SK-N-SH (cell line): ENCODE measurements at regions not wholly inside any gene's neighbourhood (a gene's known extent, or its start where the extent isn't known, plus 50 kb on each side); places are given as distances from the start of the nearest gene placed in this dataset.

Source experiments
- CTCF ChIA-PET: fragments of 300-600, 350-600 bp; formaldehyde crosslinking; extraction: SDS; loops from one replicate; lab custom pipeline; 2021; lab: Yijun Ruan, JAX
- POLR2A ChIA-PET: fragments of 350-600 bp; sonication (Branson Sonifier 250); formaldehyde crosslinking; extraction: SDS; loops from one replicate; lab custom pipeline; 2020; ENCODE audit warnings: antibody characterized with exemption, inconsistent platforms; lab: Yijun Ruan, JAX
- DNase-seq: peaks from one replicate; pipeline ENCODE4 v3.0.0; 2012
- H2AFZ ChIP-seq: fragments of 200-600 bp; sonication (generic); 2 replicates; pipeline ENCODE4 v1.8.1; 2016; ENCODE audit warnings: antibody characterized with exemption, mild to moderate bottlenecking, low read depth
- H3F3A ChIP-seq: fragments of 200-600 bp; sonication (generic); replicated peaks from 2 replicates; pipeline ENCODE3; 2016; ENCODE audit warnings: antibody characterized with exemption, mild to moderate bottlenecking; ENCODE audit not compliant: insufficient read depth
- H3K27ac ChIP-seq, 2 experiments: fragments of 200-500 bp in 1 of 2; fragments of 200-600 bp in 1 of 2; sonication (Bioruptor generic) in 1 of 2; sonication (generic), shearing (Covaris generic) in 1 of 2; 2 replicates each; pipeline versions ENCODE4 v1.5.1 to v1.6.1; 2014 to 2016; ENCODE audit warnings: low read depth in 2 of 2, inconsistent platforms in 1 of 2, low read length in 1 of 2, mild to moderate bottlenecking in 1 of 2, mixed read lengths in 1 of 2
- H3K27me3 ChIP-seq: fragments of 200-600 bp; sonication (generic), shearing (Covaris generic); 2 replicates; pipeline ENCODE4 v1.6.1; 2016; ENCODE audit warnings: mixed run types; ENCODE audit not compliant: insufficient read depth
- H3K36me3 ChIP-seq, 2 experiments: fragments of 200-500 bp in 1 of 2; fragments of 200-600 bp in 1 of 2; sonication (Bioruptor generic) in 1 of 2; sonication (generic) in 1 of 2; replicated peaks in 1 of 2; 2 replicates each; pipeline versions ENCODE3 to v1.5.1; 2014 to 2016; ENCODE audit warnings: low read length in 1 of 2, mild to moderate bottlenecking in 1 of 2; ENCODE audit not compliant: insufficient read depth in 2 of 2, control insufficient read depth in 1 of 2
- H3K4me1 ChIP-seq, 2 experiments: fragments of 200-500 bp in 1 of 2; fragments of 200-600 bp in 1 of 2; sonication (Bioruptor generic) in 1 of 2; sonication (generic), shearing (Covaris generic) in 1 of 2; 2 replicates each; pipeline versions ENCODE4 v1.5.1 to v1.6.1; 2014 to 2016; ENCODE audit warnings: low read depth in 1 of 2, low read length in 1 of 2, mixed run types in 1 of 2; ENCODE audit not compliant: insufficient read depth in 2 of 2, control insufficient read depth in 1 of 2
- H3K4me2 ChIP-seq: fragments of 200-600 bp; sonication (generic), shearing (Covaris generic); 2 replicates; pipeline ENCODE4 v1.6.1; 2017; ENCODE audit warnings: mixed run types
- H3K4me3 ChIP-seq, 2 experiments: fragments of 200-500 bp in 1 of 2; fragments of 200-600 bp in 1 of 2; sonication (Bioruptor generic) in 1 of 2; sonication (generic), shearing (Covaris generic) in 1 of 2; 2 replicates each; pipeline versions ENCODE4 v1.5.1 to v1.8.1; 2014 to 2016; ENCODE audit warnings: low read depth in 2 of 2, inconsistent platforms in 1 of 2, low read length in 1 of 2, mild to moderate bottlenecking in 1 of 2, mixed read lengths in 1 of 2, moderate library complexity in 1 of 2
- H3K79me2 ChIP-seq: fragments of 200-600 bp; sonication (generic); 2 replicates; pipeline ENCODE4 v1.8.1; 2017; ENCODE audit warnings: mild to moderate bottlenecking; ENCODE audit not compliant: insufficient read depth
- H3K9ac ChIP-seq: fragments of 200-600 bp; sonication (generic); 2 replicates; pipeline ENCODE4 v1.6.1; 2017; ENCODE audit warnings: mixed run types
- H3K9me2 ChIP-seq: fragments of 200-600 bp; sonication (generic); 2 replicates; pipeline ENCODE4 v1.6.1; 2017; ENCODE audit warnings: mixed run types
- H3K9me3 ChIP-seq: fragments of 200-600 bp; sonication (generic); 2 replicates; pipeline ENCODE4 v1.6.1; 2017; ENCODE audit warnings: mixed run types, mild to moderate bottlenecking, moderate library complexity
- H4K20me1 ChIP-seq: fragments of 200-600 bp; sonication (generic); 2 replicates; pipeline ENCODE4 v1.6.1; 2017; ENCODE audit warnings: mild to moderate bottlenecking, mixed run types; ENCODE audit not compliant: insufficient read depth
- CHD2 ChIP-seq: fragments of 150-350 bp; IDR thresholded peaks from 2 replicates; pipeline ENCODE4 v1.6.1; 2018; ENCODE audit warnings: low read length; ENCODE audit not compliant: partially characterized antibody
- CTCF ChIP-seq: fragments of 200-600 bp; sonication (generic); IDR thresholded peaks from 2 replicates; pipeline ENCODE4 v1.6.1; 2017; ENCODE audit warnings: antibody characterized with exemption, mild to moderate bottlenecking, moderate library complexity
- FOSL2 ChIP-seq: IDR thresholded peaks from 2 replicates; pipeline ENCODE4 v1.4.0; 2012; ENCODE audit warnings: low read depth, mild to moderate bottlenecking, moderate library complexity, borderline replicate concordance
- FOXM1 ChIP-seq: IDR thresholded peaks from 2 replicates; pipeline ENCODE4 v1.4.0; 2012; ENCODE audit warnings: low read depth, mild to moderate bottlenecking
- GABPA ChIP-seq: IDR thresholded peaks from 2 replicates; pipeline ENCODE4 v1.4.0; 2012; ENCODE audit warnings: low read depth, mild to moderate bottlenecking
- GATA2 ChIP-seq: sonication (generic); formaldehyde crosslinking; IDR thresholded peaks from 2 replicates; pipeline ENCODE4 v1.5.0; 2020; ENCODE audit warnings: mild to moderate bottlenecking, missing genetic modification reagents
- MEF2A ChIP-seq: IDR thresholded peaks from 2 replicates; pipeline ENCODE4 v1.4.0; 2012; ENCODE audit warnings: low read depth, borderline replicate concordance
- NFIC ChIP-seq: IDR thresholded peaks from 2 replicates; pipeline ENCODE4 v1.4.0; 2012; ENCODE audit warnings: borderline replicate concordance
- POLR2AphosphoS5 ChIP-seq: IDR thresholded peaks from 2 replicates; pipeline ENCODE4 v1.6.1; 2012; ENCODE audit warnings: low read depth, low read length
- RAD21 ChIP-seq: IDR thresholded peaks from 2 replicates; pipeline ENCODE4 v1.6.1; 2012; ENCODE audit warnings: mild to moderate bottlenecking, low read length
- RCOR1 ChIP-seq: fragments of 150-350 bp; IDR thresholded peaks from 2 replicates; pipeline ENCODE4 v1.6.1; 2017; ENCODE audit warnings: antibody characterized with exemption, low read length
- REST ChIP-seq: IDR thresholded peaks from 2 replicates; pipeline ENCODE4 v1.6.1; 2012; ENCODE audit warnings: mild to moderate bottlenecking, low read depth, low read length, moderate library complexity
- SIN3A ChIP-seq: IDR thresholded peaks from 2 replicates; pipeline ENCODE4 v1.6.1; 2012; ENCODE audit warnings: low read depth, mild to moderate bottlenecking, low read length, moderate library complexity, borderline replicate concordance
- SMC3 ChIP-seq: IDR thresholded peaks from 2 replicates; pipeline ENCODE4 v1.6.1; 2012; ENCODE audit warnings: low read depth, low read length, improper control_type of control experiment
- TAF1 ChIP-seq: IDR thresholded peaks from 2 replicates; pipeline ENCODE4 v1.6.1; 2012; ENCODE audit warnings: low read depth, mild to moderate bottlenecking, low read length, moderate library complexity, borderline replicate concordance
- TCF12 ChIP-seq: IDR thresholded peaks from 2 replicates; pipeline ENCODE4 v1.4.0; 2012
- TEAD4 ChIP-seq: IDR thresholded peaks from 2 replicates; pipeline ENCODE4 v1.4.0; 2012; ENCODE audit warnings: mild to moderate bottlenecking, borderline replicate concordance; ENCODE audit not compliant: insufficient read depth
- ZBTB33 ChIP-seq: IDR thresholded peaks from 2 replicates; pipeline ENCODE4 v1.4.0; 2012; ENCODE audit warnings: low read depth, borderline replicate concordance
- WGBS: methylation state at CpG from one replicate; pipeline ENCODE4 v1.1.6; 2017; ENCODE audit warnings: low lambda C conversion rate; 5-methylcytosine and 5-hydroxymethylcytosine counted together
- TF ChIP-seq, protein P1 (sequence below): IDR thresholded peaks from 2 replicates; pipeline ENCODE4 v1.4.0; 2012; ENCODE audit warnings: low read depth, borderline replicate concordance
- TF ChIP-seq, protein P2 (sequence below): fragments of 150-350 bp; IDR thresholded peaks from 2 replicates; pipeline ENCODE4 v1.6.1; 2017; ENCODE audit warnings: antibody characterized with exemption, low read length, low read depth, borderline replicate concordance

DNA sequence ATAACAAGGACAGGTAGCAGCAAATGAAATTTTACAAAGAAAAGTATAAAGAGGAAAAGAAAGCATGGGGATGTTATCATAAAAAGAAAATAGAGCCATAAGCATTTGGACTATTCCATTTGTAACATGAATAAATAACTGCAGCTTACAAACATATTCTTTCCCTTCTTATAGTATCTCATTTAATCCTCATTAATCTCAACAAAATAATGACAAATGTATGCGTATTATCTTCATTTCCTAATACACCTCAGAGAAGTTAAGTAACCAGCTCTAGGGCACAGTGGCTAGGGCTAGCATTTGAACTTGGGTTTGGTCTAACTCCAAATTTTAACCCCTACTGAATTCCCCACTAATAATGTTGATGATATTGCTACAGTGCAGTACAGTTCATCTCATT, 175.5 kb upstream of the POU5F2 start:
- H3K9me3 ChIP-seq, result no peaks in the 10 kb centered on the region
- TF ChIP-seq SIN3A, result no peak
- TF ChIP-seq, protein P1, sequence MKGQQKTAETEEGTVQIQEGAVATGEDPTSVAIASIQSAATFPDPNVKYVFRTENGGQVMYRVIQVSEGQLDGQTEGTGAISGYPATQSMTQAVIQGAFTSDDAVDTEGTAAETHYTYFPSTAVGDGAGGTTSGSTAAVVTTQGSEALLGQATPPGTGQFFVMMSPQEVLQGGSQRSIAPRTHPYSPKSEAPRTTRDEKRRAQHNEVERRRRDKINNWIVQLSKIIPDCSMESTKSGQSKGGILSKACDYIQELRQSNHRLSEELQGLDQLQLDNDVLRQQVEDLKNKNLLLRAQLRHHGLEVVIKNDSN, result no peak
- H3K79me2 ChIP-seq, result no peaks in the 10 kb centered on the region
- WGBS, result 96% methylated on average over 1 of the region's 1 CpG
- no peaks in the 10 kb centered on the region for H3K4me1 ChIP-seq
- H3K4me3 ChIP-seq, result no peak overlapping the region
- no peaks in the 10 kb centered on the region for H3K27me3 ChIP-seq
- CTCF ChIA-PET, result no interaction called here
- no peaks in the 10 kb centered on the region for H3K36me3 ChIP-seq
- no peaks in the 10 kb centered on the region for H4K20me1 ChIP-seq
- no peak overlapping the region for H2AFZ ChIP-seq
- no peak overlapping the region for H3K4me2 ChIP-seq
- H3K27ac ChIP-seq, result no peak overlapping the region
- no peak for DNase-seq
- H3K9me2 ChIP-seq, result no peaks in the 10 kb centered on the region
- POLR2A ChIA-PET, result no interaction called here
- no peak overlapping the region for H3K9ac ChIP-seq
- peaks cover 6% of the 10 kb centered on the region for H3F3A ChIP-seq

- Histone ChIP-seq H3K27me3 (no peaks in the 10 kb centered on the region), H3K4me2 (no peak overlapping the region), H3K9ac (no peak overlapping the region), H3F3A (peaks cover 9% of the 10 kb centered on the region), H3K27ac (no peak overlapping the region), H2AFZ (no peak overlapping the region), H4K20me1 (no peaks in the 10 kb centered on the region), H3K4me1 (no peaks in the 10 kb centered on the region; a peak in 1 of 4 replicates), H3K79me2 (no peaks in the 10 kb centered on the region), H3K9me2 (no peaks in the 10 kb centered on the region), H3K9me3 (no peaks in the 10 kb centered on the region), H3K4me3 (no peak overlapping the region; a peak in 1 of 4 replicates), H3K36me3 (no peaks in the 10 kb centered on the region)
- TF ChIP-seq GATA2 (no peak), ZBTB33 (no peak), REST (no peak), POLR2AphosphoS5 (no peak), CHD2 (no peak), FOXM1 (no peak), RCOR1 (no peak), TCF12 (no peak), TAF1 (no peak), FOSL2 (no peak), TEAD4 (no peak), SMC3 (peak; percentile 41; the same call in 1 of the 2 replicates), CTCF (peak; percentile 73), RAD21 (peak; percentile 61), GABPA (no peak), SIN3A (no peak), MEF2A (no peak), NFIC (no peak)
- TF ChIP-seq, protein P2, sequence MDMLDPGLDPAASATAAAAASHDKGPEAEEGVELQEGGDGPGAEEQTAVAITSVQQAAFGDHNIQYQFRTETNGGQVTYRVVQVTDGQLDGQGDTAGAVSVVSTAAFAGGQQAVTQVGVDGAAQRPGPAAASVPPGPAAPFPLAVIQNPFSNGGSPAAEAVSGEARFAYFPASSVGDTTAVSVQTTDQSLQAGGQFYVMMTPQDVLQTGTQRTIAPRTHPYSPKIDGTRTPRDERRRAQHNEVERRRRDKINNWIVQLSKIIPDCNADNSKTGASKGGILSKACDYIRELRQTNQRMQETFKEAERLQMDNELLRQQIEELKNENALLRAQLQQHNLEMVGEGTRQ, result no peak
- no peak for DNase-seq
- CTCF ChIA-PET, result no interaction called here
- POLR2A ChIA-PET, result no interaction called here
These were observed 173.7 kb upstream of the POU5F2 start for GRCh38 chr5:93915142-93915553.
